ENCODE measurements at regions not wholly inside any gene's neighbourhood (a gene's known extent, or its start where the extent isn't known, plus 50 kb on each side); places are given as distances from the start of the nearest gene placed in this dataset.

- TF ChIP-seq, protein P1, sequence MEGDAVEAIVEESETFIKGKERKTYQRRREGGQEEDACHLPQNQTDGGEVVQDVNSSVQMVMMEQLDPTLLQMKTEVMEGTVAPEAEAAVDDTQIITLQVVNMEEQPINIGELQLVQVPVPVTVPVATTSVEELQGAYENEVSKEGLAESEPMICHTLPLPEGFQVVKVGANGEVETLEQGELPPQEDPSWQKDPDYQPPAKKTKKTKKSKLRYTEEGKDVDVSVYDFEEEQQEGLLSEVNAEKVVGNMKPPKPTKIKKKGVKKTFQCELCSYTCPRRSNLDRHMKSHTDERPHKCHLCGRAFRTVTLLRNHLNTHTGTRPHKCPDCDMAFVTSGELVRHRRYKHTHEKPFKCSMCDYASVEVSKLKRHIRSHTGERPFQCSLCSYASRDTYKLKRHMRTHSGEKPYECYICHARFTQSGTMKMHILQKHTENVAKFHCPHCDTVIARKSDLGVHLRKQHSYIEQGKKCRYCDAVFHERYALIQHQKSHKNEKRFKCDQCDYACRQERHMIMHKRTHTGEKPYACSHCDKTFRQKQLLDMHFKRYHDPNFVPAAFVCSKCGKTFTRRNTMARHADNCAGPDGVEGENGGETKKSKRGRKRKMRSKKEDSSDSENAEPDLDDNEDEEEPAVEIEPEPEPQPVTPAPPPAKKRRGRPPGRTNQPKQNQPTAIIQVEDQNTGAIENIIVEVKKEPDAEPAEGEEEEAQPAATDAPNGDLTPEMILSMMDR (IDR thresholded peaks at IDR 0.05) = no peak
- no peak for TF ChIP-seq POLR2AphosphoS5 (IDR thresholded peaks at IDR 0.05)
- TF ChIP-seq POLR2A (IDR thresholded peaks at IDR 0.05; ENCODE audit: low read depth) = no peak
- TF ChIP-seq EP300 (IDR thresholded peaks at IDR 0.05) = no peak
These were observed 184.2 kb downstream of the KCNJ2 start for GRCh38 chr17:70353408-70354092.
